SK-N-SH (cell line): ENCODE measurements at regions not wholly inside any gene's neighbourhood (a gene's known extent, or its start where the extent isn't known, plus 50 kb on each side); places are given as distances from the start of the nearest gene placed in this dataset.
A peak's percentile ranks its signal among the peaks of the same experiment; 100 is the strongest.

Source experiments
- CTCF ChIA-PET: fragments of 300-600, 350-600 bp; formaldehyde crosslinking; extraction: SDS; loops from one replicate; lab custom pipeline; 2021; lab: Yijun Ruan, JAX
- POLR2A ChIA-PET: fragments of 350-600 bp; sonication (Branson Sonifier 250); formaldehyde crosslinking; extraction: SDS; loops from one replicate; lab custom pipeline; 2020; ENCODE audit warnings: antibody characterized with exemption, inconsistent platforms; lab: Yijun Ruan, JAX
- DNase-seq: peaks from one replicate; pipeline ENCODE4 v3.0.0; 2012
- H2AFZ ChIP-seq: fragments of 200-600 bp; sonication (generic); 2 replicates; pipeline ENCODE4 v1.8.1; 2016; ENCODE audit warnings: antibody characterized with exemption, mild to moderate bottlenecking, low read depth
- H3F3A ChIP-seq: fragments of 200-600 bp; sonication (generic); replicated peaks from 2 replicates; pipeline ENCODE3; 2016; ENCODE audit warnings: antibody characterized with exemption, mild to moderate bottlenecking; ENCODE audit not compliant: insufficient read depth
- H3K27ac ChIP-seq, 2 experiments: fragments of 200-500 bp in 1 of 2; fragments of 200-600 bp in 1 of 2; sonication (Bioruptor generic) in 1 of 2; sonication (generic), shearing (Covaris generic) in 1 of 2; 2 replicates each; pipeline versions ENCODE4 v1.5.1 to v1.6.1; 2014 to 2016; ENCODE audit warnings: low read depth in 2 of 2, inconsistent platforms in 1 of 2, low read length in 1 of 2, mild to moderate bottlenecking in 1 of 2, mixed read lengths in 1 of 2
- H3K27me3 ChIP-seq: fragments of 200-600 bp; sonication (generic), shearing (Covaris generic); 2 replicates; pipeline ENCODE4 v1.6.1; 2016; ENCODE audit warnings: mixed run types; ENCODE audit not compliant: insufficient read depth
- H3K36me3 ChIP-seq, 2 experiments: fragments of 200-500 bp in 1 of 2; fragments of 200-600 bp in 1 of 2; sonication (Bioruptor generic) in 1 of 2; sonication (generic) in 1 of 2; replicated peaks in 1 of 2; 2 replicates each; pipeline versions ENCODE3 to v1.5.1; 2014 to 2016; ENCODE audit warnings: low read length in 1 of 2, mild to moderate bottlenecking in 1 of 2; ENCODE audit not compliant: insufficient read depth in 2 of 2, control insufficient read depth in 1 of 2
- H3K4me1 ChIP-seq, 2 experiments: fragments of 200-500 bp in 1 of 2; fragments of 200-600 bp in 1 of 2; sonication (Bioruptor generic) in 1 of 2; sonication (generic), shearing (Covaris generic) in 1 of 2; 2 replicates each; pipeline versions ENCODE4 v1.5.1 to v1.6.1; 2014 to 2016; ENCODE audit warnings: low read depth in 1 of 2, low read length in 1 of 2, mixed run types in 1 of 2; ENCODE audit not compliant: insufficient read depth in 2 of 2, control insufficient read depth in 1 of 2
- H3K4me2 ChIP-seq: fragments of 200-600 bp; sonication (generic), shearing (Covaris generic); 2 replicates; pipeline ENCODE4 v1.6.1; 2017; ENCODE audit warnings: mixed run types
- H3K4me3 ChIP-seq, 2 experiments: fragments of 200-500 bp in 1 of 2; fragments of 200-600 bp in 1 of 2; sonication (Bioruptor generic) in 1 of 2; sonication (generic), shearing (Covaris generic) in 1 of 2; 2 replicates each; pipeline versions ENCODE4 v1.5.1 to v1.8.1; 2014 to 2016; ENCODE audit warnings: low read depth in 2 of 2, inconsistent platforms in 1 of 2, low read length in 1 of 2, mild to moderate bottlenecking in 1 of 2, mixed read lengths in 1 of 2, moderate library complexity in 1 of 2
- H3K79me2 ChIP-seq: fragments of 200-600 bp; sonication (generic); 2 replicates; pipeline ENCODE4 v1.8.1; 2017; ENCODE audit warnings: mild to moderate bottlenecking; ENCODE audit not compliant: insufficient read depth
- H3K9ac ChIP-seq: fragments of 200-600 bp; sonication (generic); 2 replicates; pipeline ENCODE4 v1.6.1; 2017; ENCODE audit warnings: mixed run types
- H3K9me2 ChIP-seq: fragments of 200-600 bp; sonication (generic); 2 replicates; pipeline ENCODE4 v1.6.1; 2017; ENCODE audit warnings: mixed run types
- H3K9me3 ChIP-seq: fragments of 200-600 bp; sonication (generic); 2 replicates; pipeline ENCODE4 v1.6.1; 2017; ENCODE audit warnings: mixed run types, mild to moderate bottlenecking, moderate library complexity
- H4K20me1 ChIP-seq: fragments of 200-600 bp; sonication (generic); 2 replicates; pipeline ENCODE4 v1.6.1; 2017; ENCODE audit warnings: mild to moderate bottlenecking, mixed run types; ENCODE audit not compliant: insufficient read depth
- EP300 ChIP-seq, 2 experiments: IDR thresholded peaks; 2 replicates each; pipeline versions ENCODE4 v1.4.0 to v1.6.1; 2012; ENCODE audit warnings: borderline replicate concordance in 1 of 2, low read depth in 1 of 2, low read length in 1 of 2
- EZH2phosphoT487 ChIP-seq: fragments of 200-600 bp; sonication (generic); IDR thresholded peaks from 2 replicates; pipeline ENCODE4 v1.6.1; 2017; ENCODE audit warnings: low read depth, mixed run types, mild to moderate bottlenecking, antibody characterized with exemption, moderate library complexity, borderline replicate concordance
- FOSL2 ChIP-seq: IDR thresholded peaks from 2 replicates; pipeline ENCODE4 v1.4.0; 2012; ENCODE audit warnings: low read depth, mild to moderate bottlenecking, moderate library complexity, borderline replicate concordance
- FOXJ3 ChIP-seq: sonication (generic); formaldehyde crosslinking; IDR thresholded peaks from 2 replicates; pipeline ENCODE4 v1.5.1; 2020; ENCODE audit warnings: mild to moderate bottlenecking, missing genetic modification reagents
- FOXM1 ChIP-seq: IDR thresholded peaks from 2 replicates; pipeline ENCODE4 v1.4.0; 2012; ENCODE audit warnings: low read depth, mild to moderate bottlenecking
- JUND ChIP-seq: IDR thresholded peaks from 2 replicates; pipeline ENCODE4 v1.4.0; 2012
- MEF2A ChIP-seq: IDR thresholded peaks from 2 replicates; pipeline ENCODE4 v1.4.0; 2012; ENCODE audit warnings: low read depth, borderline replicate concordance
- NFIC ChIP-seq: IDR thresholded peaks from 2 replicates; pipeline ENCODE4 v1.4.0; 2012; ENCODE audit warnings: borderline replicate concordance
- NRF1 ChIP-seq: IDR thresholded peaks from 2 replicates; pipeline ENCODE4 v1.6.1; 2012; ENCODE audit warnings: low read depth, mild to moderate bottlenecking, low read length
- POLR2AphosphoS5 ChIP-seq: IDR thresholded peaks from 2 replicates; pipeline ENCODE4 v1.6.1; 2012; ENCODE audit warnings: low read depth, low read length
- RCOR1 ChIP-seq: fragments of 150-350 bp; IDR thresholded peaks from 2 replicates; pipeline ENCODE4 v1.6.1; 2017; ENCODE audit warnings: antibody characterized with exemption, low read length
- RFX5 ChIP-seq: IDR thresholded peaks from 2 replicates; pipeline ENCODE4 v1.6.1; 2012; ENCODE audit warnings: mild to moderate bottlenecking, improper control_type of control experiment, low read length
- RXRA ChIP-seq: IDR thresholded peaks from 2 replicates; pipeline ENCODE4 v1.4.0; 2012; ENCODE audit warnings: low read depth, mild to moderate bottlenecking, borderline replicate concordance
- SMC3 ChIP-seq: IDR thresholded peaks from 2 replicates; pipeline ENCODE4 v1.6.1; 2012; ENCODE audit warnings: low read depth, low read length, improper control_type of control experiment
- TAF1 ChIP-seq: IDR thresholded peaks from 2 replicates; pipeline ENCODE4 v1.6.1; 2012; ENCODE audit warnings: low read depth, mild to moderate bottlenecking, low read length, moderate library complexity, borderline replicate concordance
- USF1 ChIP-seq: IDR thresholded peaks from 2 replicates; pipeline ENCODE4 v1.4.0; 2012; ENCODE audit warnings: low read depth, borderline replicate concordance
- YY1 ChIP-seq: IDR thresholded peaks from 2 replicates; pipeline ENCODE4 v1.4.0; 2012; ENCODE audit warnings: low read depth, mild to moderate bottlenecking
- WGBS: methylation state at CpG from one replicate; pipeline ENCODE4 v1.1.6; 2017; ENCODE audit warnings: low lambda C conversion rate; 5-methylcytosine and 5-hydroxymethylcytosine counted together
- TF ChIP-seq, protein P1 (sequence below): fragments of 150-350 bp; IDR thresholded peaks from 2 replicates; pipeline ENCODE4 v1.6.1; 2017; ENCODE audit warnings: antibody characterized with exemption, low read length, low read depth, borderline replicate concordance
- TF ChIP-seq, protein P2 (sequence below): fragments of 150-350 bp; IDR thresholded peaks from 2 replicates; pipeline ENCODE4 v1.6.1; 2016; ENCODE audit warnings: mild to moderate bottlenecking, low read depth, low read length
- TF ChIP-seq, protein P3 (sequence below): IDR thresholded peaks from 2 replicates; pipeline ENCODE4 v1.6.1; 2012; ENCODE audit warnings: mild to moderate bottlenecking, low read depth, low read length, moderate library complexity
- TF ChIP-seq, protein P4 (sequence below): IDR thresholded peaks from 2 replicates; pipeline ENCODE4 v1.4.0; 2012; ENCODE audit warnings: low read depth

DNA sequence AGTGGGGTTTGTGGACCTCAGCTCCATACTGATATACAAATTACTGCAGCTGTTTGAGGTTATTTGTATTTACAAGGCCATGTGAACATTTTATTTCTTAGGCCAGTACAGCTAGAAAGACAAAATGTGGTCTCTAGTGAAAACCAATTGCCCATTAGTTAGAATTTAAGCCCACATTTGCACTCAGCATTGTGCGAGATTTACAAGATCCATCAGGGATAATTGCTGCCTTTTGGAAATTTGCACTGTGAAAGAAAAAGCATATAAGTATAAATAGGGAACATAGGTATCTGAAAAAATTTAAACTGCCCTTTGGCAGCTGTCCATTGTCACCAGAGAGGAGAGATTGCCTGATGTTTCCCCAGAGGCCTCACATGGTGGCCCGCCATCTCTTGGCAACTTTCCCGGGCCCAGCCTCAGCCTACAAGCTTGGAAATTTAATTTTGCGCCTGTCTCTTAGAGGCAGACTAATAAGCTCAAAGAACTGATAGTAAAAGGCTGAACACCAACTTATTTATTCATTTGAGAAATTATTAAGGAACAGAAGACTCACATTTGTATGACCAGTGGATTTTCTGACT is 120.7 kb downstream of the MAP3K21 start (continued):
- TF ChIP-seq RFX5 (no peak), TAF1 (no peak), USF1 (no peak), FOSL2 (no peak), EP300 (IDR thresholded peaks at IDR 0.05; ENCODE audit: borderline replicate concordance in 1 of 2, low read depth in 1 of 2, low read length in 1 of 2) (peak in 1 of 2 experiments; percentile 75; a peak in 2 of 4 replicates), POLR2AphosphoS5 (no peak), YY1 (no peak)
- TF ChIP-seq, protein P1, sequence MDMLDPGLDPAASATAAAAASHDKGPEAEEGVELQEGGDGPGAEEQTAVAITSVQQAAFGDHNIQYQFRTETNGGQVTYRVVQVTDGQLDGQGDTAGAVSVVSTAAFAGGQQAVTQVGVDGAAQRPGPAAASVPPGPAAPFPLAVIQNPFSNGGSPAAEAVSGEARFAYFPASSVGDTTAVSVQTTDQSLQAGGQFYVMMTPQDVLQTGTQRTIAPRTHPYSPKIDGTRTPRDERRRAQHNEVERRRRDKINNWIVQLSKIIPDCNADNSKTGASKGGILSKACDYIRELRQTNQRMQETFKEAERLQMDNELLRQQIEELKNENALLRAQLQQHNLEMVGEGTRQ = no peak

DNA sequence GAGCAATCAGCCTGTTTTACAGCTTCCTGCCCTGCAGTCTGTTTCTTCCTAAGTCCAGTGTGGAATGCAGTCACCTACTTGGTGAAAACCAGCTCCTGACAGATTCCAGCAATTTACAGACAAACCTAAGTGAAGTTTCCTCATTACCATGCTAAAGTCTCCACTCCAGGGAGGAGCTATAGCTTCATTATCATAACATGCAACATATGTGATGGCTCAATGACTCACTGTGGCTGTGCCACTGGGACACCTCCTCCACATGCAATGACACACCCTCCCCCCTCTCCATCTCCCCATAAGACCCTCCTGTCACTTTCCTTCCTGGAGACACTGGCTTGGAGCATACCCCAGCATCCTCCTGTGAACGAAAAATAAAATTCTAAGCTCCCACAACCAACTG is 125.2 kb downstream of the MAP3K21 start:
- no peak overlapping the region for H2AFZ ChIP-seq
- no peaks in the 10 kb centered on the region for H3K27me3 ChIP-seq
- CTCF ChIA-PET = interaction anchor here (2.4 kb wide), 1 partner anchor 12 kb away, joined by 16 read pairs; no protein-coding TSS in a partner anchor
- no peaks in the 10 kb centered on the region for H3F3A ChIP-seq
- no peaks in the 10 kb centered on the region for H3K9me2 ChIP-seq
- no peak overlapping the region for H3K9ac ChIP-seq
- H3K79me2 ChIP-seq = no peaks in the 10 kb centered on the region
- no peaks in the 10 kb centered on the region for H3K9me3 ChIP-seq
- H3K4me2 ChIP-seq = no peak overlapping the region
- TF ChIP-seq RCOR1 = no peak
- TF ChIP-seq, protein P2, sequence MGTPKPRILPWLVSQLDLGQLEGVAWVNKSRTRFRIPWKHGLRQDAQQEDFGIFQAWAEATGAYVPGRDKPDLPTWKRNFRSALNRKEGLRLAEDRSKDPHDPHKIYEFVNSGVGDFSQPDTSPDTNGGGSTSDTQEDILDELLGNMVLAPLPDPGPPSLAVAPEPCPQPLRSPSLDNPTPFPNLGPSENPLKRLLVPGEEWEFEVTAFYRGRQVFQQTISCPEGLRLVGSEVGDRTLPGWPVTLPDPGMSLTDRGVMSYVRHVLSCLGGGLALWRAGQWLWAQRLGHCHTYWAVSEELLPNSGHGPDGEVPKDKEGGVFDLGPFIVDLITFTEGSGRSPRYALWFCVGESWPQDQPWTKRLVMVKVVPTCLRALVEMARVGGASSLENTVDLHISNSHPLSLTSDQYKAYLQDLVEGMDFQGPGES = no peak
- no peak for TF ChIP-seq MEF2A
- TF ChIP-seq FOXJ3 (CRISPR knock-in tag) = no peak
- TF ChIP-seq, protein P3, sequence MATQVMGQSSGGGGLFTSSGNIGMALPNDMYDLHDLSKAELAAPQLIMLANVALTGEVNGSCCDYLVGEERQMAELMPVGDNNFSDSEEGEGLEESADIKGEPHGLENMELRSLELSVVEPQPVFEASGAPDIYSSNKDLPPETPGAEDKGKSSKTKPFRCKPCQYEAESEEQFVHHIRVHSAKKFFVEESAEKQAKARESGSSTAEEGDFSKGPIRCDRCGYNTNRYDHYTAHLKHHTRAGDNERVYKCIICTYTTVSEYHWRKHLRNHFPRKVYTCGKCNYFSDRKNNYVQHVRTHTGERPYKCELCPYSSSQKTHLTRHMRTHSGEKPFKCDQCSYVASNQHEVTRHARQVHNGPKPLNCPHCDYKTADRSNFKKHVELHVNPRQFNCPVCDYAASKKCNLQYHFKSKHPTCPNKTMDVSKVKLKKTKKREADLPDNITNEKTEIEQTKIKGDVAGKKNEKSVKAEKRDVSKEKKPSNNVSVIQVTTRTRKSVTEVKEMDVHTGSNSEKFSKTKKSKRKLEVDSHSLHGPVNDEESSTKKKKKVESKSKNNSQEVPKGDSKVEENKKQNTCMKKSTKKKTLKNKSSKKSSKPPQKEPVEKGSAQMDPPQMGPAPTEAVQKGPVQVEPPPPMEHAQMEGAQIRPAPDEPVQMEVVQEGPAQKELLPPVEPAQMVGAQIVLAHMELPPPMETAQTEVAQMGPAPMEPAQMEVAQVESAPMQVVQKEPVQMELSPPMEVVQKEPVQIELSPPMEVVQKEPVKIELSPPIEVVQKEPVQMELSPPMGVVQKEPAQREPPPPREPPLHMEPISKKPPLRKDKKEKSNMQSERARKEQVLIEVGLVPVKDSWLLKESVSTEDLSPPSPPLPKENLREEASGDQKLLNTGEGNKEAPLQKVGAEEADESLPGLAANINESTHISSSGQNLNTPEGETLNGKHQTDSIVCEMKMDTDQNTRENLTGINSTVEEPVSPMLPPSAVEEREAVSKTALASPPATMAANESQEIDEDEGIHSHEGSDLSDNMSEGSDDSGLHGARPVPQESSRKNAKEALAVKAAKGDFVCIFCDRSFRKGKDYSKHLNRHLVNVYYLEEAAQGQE = no peak
- TF ChIP-seq SMC3 = no peak
- no peak for TF ChIP-seq USF1
- TF ChIP-seq, protein P4, sequence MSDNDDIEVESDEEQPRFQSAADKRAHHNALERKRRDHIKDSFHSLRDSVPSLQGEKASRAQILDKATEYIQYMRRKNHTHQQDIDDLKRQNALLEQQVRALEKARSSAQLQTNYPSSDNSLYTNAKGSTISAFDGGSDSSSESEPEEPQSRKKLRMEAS = no peak
- TF ChIP-seq EZH2phosphoT487 = no peak
- no peak for TF ChIP-seq NFIC
- TF ChIP-seq NRF1 = no peak
- TF ChIP-seq FOXM1 = no peak
- TF ChIP-seq JUND = no peak
- TF ChIP-seq, protein P1 = no peak
- no peak for TF ChIP-seq EP300 (IDR thresholded peaks at IDR 0.05; ENCODE audit: borderline replicate concordance in 1 of 2, low read depth in 1 of 2, low read length in 1 of 2)
- no peak for TF ChIP-seq POLR2AphosphoS5
- TF ChIP-seq RXRA = no peak
- H3K4me1 ChIP-seq = peaks cover 0 to 20% of the 10 kb centered on the region in 2 experiments; a peak in 2 of 4 replicates
- 0% methylated on average over 1 of the region's 1 CpG for WGBS
- DNase-seq = no peak
- H3K4me3 ChIP-seq = no peak overlapping the region
- no peak overlapping the region for H3K27ac ChIP-seq
- no peaks in the 10 kb centered on the region for H3K36me3 ChIP-seq
- POLR2A ChIA-PET = interaction anchor here (0.8 kb wide), 1 partner anchor 154 kb away, joined by 3 read pairs; no protein-coding TSS in a partner anchor
- H4K20me1 ChIP-seq = no peaks in the 10 kb centered on the region
